BE2C (cell line): ENCODE measurements at regions not wholly inside any gene's neighbourhood (a gene's known extent, or its start where the extent isn't known, plus 50 kb on each side); places are given as distances from the start of the nearest gene placed in this dataset.

Experiments
- DNase-seq: peaks from one replicate; pipeline ENCODE4 v3.0.0-alpha.2; 2020
- H3K27me3 ChIP-seq: fragments of 250-450 bp; sonication (Bioruptor Pico); 2 replicates; pipeline ENCODE4 v1.5.1; 2020; ENCODE audit warnings: mild to moderate bottlenecking
- H3K36me3 ChIP-seq: fragments of 250-450 bp; sonication (Bioruptor Pico); 2 replicates; pipeline ENCODE4 v1.5.1; 2020; ENCODE audit warnings: mild to moderate bottlenecking
- H3K4me1 ChIP-seq: fragments of 250-450 bp; sonication (Bioruptor Pico); 2 replicates; pipeline ENCODE4 v1.5.1; 2020
- H3K4me3 ChIP-seq: 2 replicates; pipeline ENCODE4 v1.5.1; 2011; ENCODE audit warnings: low read depth, low read length
- H3K9me3 ChIP-seq: fragments of 250-450 bp; sonication (Bioruptor Pico); 2 replicates; pipeline ENCODE4 v1.5.1; 2020
- TF ChIP-seq, protein P1 (sequence below): IDR thresholded peaks from 2 replicates; pipeline ENCODE4 v1.5.1; 2012; ENCODE audit warnings: mild to moderate bottlenecking, low read depth, low read length

DNA sequence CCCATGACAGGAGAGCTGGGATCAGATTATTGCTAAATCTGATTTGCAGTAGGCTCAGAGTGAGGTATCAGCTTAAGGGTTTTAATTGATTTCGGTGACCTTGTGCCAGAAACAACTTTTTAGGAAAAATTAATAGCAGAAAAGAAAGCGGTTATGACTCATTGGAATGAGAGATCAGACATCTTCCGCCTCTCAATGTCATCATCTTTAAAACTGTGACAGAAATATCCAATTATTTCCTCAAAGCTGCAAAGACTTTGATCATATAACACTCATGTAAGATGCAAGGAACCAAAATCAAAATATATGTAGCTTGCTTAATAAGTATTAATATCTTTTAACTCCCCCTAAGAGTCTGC, 190.1 kb upstream of the FOXF1 start:
- Histone ChIP-seq H3K27me3 (peaks cover 32% of the 10 kb centered on the region), H3K36me3 (no peaks in the 10 kb centered on the region), H3K4me3 (no peak overlapping the region), H3K4me1 (peaks cover 3% of the 10 kb centered on the region), H3K9me3 (no peaks in the 10 kb centered on the region)
- TF ChIP-seq, protein P1, sequence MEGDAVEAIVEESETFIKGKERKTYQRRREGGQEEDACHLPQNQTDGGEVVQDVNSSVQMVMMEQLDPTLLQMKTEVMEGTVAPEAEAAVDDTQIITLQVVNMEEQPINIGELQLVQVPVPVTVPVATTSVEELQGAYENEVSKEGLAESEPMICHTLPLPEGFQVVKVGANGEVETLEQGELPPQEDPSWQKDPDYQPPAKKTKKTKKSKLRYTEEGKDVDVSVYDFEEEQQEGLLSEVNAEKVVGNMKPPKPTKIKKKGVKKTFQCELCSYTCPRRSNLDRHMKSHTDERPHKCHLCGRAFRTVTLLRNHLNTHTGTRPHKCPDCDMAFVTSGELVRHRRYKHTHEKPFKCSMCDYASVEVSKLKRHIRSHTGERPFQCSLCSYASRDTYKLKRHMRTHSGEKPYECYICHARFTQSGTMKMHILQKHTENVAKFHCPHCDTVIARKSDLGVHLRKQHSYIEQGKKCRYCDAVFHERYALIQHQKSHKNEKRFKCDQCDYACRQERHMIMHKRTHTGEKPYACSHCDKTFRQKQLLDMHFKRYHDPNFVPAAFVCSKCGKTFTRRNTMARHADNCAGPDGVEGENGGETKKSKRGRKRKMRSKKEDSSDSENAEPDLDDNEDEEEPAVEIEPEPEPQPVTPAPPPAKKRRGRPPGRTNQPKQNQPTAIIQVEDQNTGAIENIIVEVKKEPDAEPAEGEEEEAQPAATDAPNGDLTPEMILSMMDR, result no peak
- no peak for DNase-seq

DNA sequence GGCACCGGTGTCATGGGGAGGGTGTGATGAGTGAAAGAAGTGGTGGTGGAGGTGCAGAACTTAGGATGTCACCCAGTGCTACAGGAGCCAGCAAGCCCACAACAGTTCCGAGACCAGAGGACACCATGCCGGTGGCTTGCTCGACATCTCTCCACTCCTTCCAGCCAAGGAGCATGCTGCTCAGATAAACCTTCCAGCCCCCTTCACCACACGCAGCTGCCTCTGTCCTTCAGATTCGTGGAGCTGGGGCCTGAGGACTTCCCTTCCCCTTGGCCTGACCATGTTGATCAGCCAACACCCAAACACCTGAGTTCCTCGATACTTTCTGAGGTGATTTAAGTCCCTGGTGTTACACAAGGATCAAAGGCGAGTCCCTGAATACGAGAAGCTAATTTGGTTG, 188.8 kb upstream of the FOXF1 start:
- H3K4me3 ChIP-seq, result no peak overlapping the region
- H3K36me3 ChIP-seq, result no peaks in the 10 kb centered on the region
- H3K4me1 ChIP-seq, result peaks cover 3% of the 10 kb centered on the region
- peaks cover 32% of the 10 kb centered on the region for H3K27me3 ChIP-seq
- TF ChIP-seq, protein P1, result no peak
- no peak for DNase-seq
- no peaks in the 10 kb centered on the region for H3K9me3 ChIP-seq

DNA sequence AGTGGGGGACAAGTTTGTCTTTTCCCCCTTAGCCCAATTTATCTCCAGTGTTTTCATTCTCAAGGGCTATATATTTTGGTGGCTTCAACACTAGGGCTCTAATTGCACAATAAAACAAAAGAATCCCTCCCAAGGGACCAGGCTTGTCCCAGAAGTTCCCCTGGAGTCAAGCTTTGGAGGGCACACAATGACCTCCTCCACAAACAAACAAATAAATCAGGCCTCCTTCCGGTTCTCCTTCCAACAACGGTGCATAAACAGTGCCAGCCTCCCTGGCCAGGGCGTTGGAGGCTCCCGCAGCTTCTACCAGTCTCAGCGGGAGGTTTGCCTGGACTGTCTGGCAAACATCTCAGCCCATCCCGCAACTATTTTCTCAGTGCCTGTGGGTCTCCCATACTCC, 188.0 kb upstream of the FOXF1 start:
- peaks cover 32% of the 10 kb centered on the region for H3K27me3 ChIP-seq

DNA sequence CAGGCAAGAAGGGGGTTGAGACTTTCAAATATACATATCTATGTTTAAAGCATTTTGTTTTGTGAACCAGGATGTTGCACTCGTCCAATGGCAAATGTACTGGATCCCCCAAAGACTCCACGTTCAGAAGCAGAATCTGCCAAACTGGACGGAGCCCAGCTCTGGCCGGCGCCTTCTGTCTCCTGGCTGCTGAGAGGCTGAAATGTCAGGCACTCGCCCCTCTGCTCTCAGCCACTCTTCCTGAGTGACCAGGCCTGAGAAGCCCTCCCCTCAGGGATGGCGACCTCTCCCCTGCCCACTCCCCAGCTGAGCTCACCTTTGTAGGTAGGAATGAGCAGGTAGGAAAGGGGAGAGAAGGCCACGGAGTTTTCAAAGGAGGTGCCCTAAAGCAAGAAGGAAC, 187.5 kb upstream of the FOXF1 start:
- peaks cover 3% of the 10 kb centered on the region for H3K4me1 ChIP-seq

More for the DNA sequence above, 188.0 kb upstream of the FOXF1 start:
- TF ChIP-seq, protein P1, result no peak
- no peak overlapping the region for H3K4me3 ChIP-seq
- no peak for DNase-seq
- H3K36me3 ChIP-seq, result no peaks in the 10 kb centered on the region
- H3K4me1 ChIP-seq, result peaks cover 3% of the 10 kb centered on the region
- no peaks in the 10 kb centered on the region for H3K9me3 ChIP-seq

DNA sequence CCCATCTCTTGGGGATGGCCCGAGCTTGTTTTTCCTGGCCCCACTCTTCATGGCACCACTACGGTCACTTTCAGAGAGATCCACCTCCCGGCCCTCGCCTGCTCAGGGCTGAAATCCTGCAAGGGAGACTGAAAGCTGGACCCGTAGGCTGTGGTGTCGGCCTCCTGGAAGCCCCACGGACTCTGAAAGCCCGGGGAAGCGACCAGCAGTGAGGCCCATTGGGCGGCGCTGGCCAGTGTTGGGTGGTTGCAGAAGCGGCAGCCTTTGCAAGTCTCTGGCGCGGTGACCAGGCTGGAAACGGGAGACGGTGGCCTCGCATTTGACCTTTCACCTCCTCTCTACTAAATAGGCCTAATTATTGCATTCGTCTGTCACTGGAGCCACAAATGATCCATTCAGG, 186.0 kb upstream of the FOXF1 start:
- peaks cover 38% of the 10 kb centered on the region for H3K27me3 ChIP-seq
- no peak overlapping the region for H3K4me3 ChIP-seq
- H3K36me3 ChIP-seq, result no peaks in the 10 kb centered on the region
- no peak for DNase-seq
- H3K9me3 ChIP-seq, result no peaks in the 10 kb centered on the region
- peaks cover 3% of the 10 kb centered on the region for H3K4me1 ChIP-seq
- TF ChIP-seq, protein P1, result no peak

More for the DNA sequence above, 187.5 kb upstream of the FOXF1 start:
- H3K27me3 ChIP-seq, result peaks cover 33% of the 10 kb centered on the region
- TF ChIP-seq, protein P1, result no peak
- no peaks in the 10 kb centered on the region for H3K9me3 ChIP-seq
- H3K4me3 ChIP-seq, result no peak overlapping the region
- no peak for DNase-seq
- H3K36me3 ChIP-seq, result no peaks in the 10 kb centered on the region

DNA sequence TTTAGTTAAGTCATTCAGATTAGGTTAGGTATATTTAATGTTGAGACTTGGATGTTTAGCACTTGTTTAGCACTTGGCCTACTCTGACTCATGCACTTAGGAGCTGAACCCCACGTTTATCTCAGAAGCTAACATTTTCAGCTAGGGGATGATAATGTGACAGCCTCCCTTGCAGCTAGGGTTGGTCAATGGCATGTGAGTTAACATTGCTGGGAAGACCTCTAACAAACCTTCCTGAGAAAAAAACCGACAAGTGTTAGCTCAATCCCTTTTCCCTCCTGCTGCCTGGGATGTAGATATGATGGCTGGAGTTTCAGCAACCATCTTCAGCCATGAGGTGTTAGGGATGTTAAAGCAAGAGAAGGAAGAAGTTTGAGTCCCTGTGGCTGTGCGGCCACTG, 185.0 kb upstream of the FOXF1 start:
- no peaks in the 10 kb centered on the region for H3K9me3 ChIP-seq
- no peaks in the 10 kb centered on the region for H3K36me3 ChIP-seq
- H3K4me3 ChIP-seq, result no peak overlapping the region
- TF ChIP-seq, protein P1, result no peak
- peaks cover 33% of the 10 kb centered on the region for H3K27me3 ChIP-seq
- no peaks in the 10 kb centered on the region for H3K4me1 ChIP-seq
- DNase-seq, result no peak
